GM06990 (cell line): ENCODE measurements at regions not wholly inside any gene's neighbourhood (a gene's known extent, or its start where the extent isn't known, plus 50 kb on each side); places are given as distances from the start of the nearest gene placed in this dataset.

Source experiments
- DNase-seq: peaks from one replicate; pipeline ENCODE4 v3.0.0-alpha.2; 2011; ENCODE audit not compliant: insufficient read length; ENCODE audit errors: extremely low read depth
- H3K27me3 ChIP-seq: replicated peaks from 2 replicates; pipeline ENCODE4 v1.6.0; 2011; ENCODE audit warnings: low read length; ENCODE audit not compliant: control insufficient read depth, insufficient read depth
- H3K36me3 ChIP-seq: 2 replicates; pipeline ENCODE4 v1.5.1; 2011; ENCODE audit warnings: low read length; ENCODE audit not compliant: control insufficient read depth, insufficient read depth
- H3K4me3 ChIP-seq: replicated peaks from 2 replicates; pipeline ENCODE4 v1.5.1; 2011; ENCODE audit warnings: low read depth, mild to moderate bottlenecking, control low read depth, low read length
- CTCF ChIP-seq: IDR thresholded peaks from 2 replicates; pipeline ENCODE4 v1.5.1; 2011; ENCODE audit warnings: low read length, control low read depth, mild to moderate bottlenecking, inconsistent platforms; ENCODE audit not compliant: insufficient read depth, poor library complexity, severe bottlenecking

GRCh38 chr2:163467251-163467630, 268.6 kb downstream of the FIGN start:
- H3K36me3 ChIP-seq: no peaks in the 10 kb centered on the region
- no peak for TF ChIP-seq CTCF
- H3K4me3 ChIP-seq: no peak overlapping the region
- DNase-seq: no peak
- H3K27me3 ChIP-seq: no peaks in the 10 kb centered on the region

- no peak for DNase-seq
- H3K36me3 ChIP-seq: no peaks in the 10 kb centered on the region
- H3K4me3 ChIP-seq: no peak overlapping the region
- no peak for TF ChIP-seq CTCF
- no peaks in the 10 kb centered on the region for H3K27me3 ChIP-seq
These were observed 269.2 kb downstream of the FIGN start for GRCh38 chr2:163466331-163467250.

GRCh38 chr2:163465440-163465839, 270.4 kb downstream of the FIGN start:
- no peaks in the 10 kb centered on the region for H3K36me3 ChIP-seq
- H3K4me3 ChIP-seq: no peak overlapping the region
- DNase-seq: no peak
- no peak for TF ChIP-seq CTCF
- H3K27me3 ChIP-seq: no peaks in the 10 kb centered on the region

- no peak overlapping the region for H3K4me3 ChIP-seq
- no peaks in the 10 kb centered on the region for H3K36me3 ChIP-seq
- no peak for TF ChIP-seq CTCF
- no peak for DNase-seq
- no peaks in the 10 kb centered on the region for H3K27me3 ChIP-seq
These were observed 272.4 kb downstream of the FIGN start for GRCh38 chr2:163463411-163463810.

- H3K36me3 ChIP-seq: no peaks in the 10 kb centered on the region
- H3K27me3 ChIP-seq: no peaks in the 10 kb centered on the region
- no peak for DNase-seq
- TF ChIP-seq CTCF: no peak
- H3K4me3 ChIP-seq: no peak overlapping the region
These were observed 272.8 kb downstream of the FIGN start for GRCh38 chr2:163462993-163463392.
